HG02763 (cell line): ENCODE measurements at regions not wholly inside any gene's neighbourhood (a gene's known extent, or its start where the extent isn't known, plus 50 kb on each side); places are given as distances from the start of the nearest gene placed in this dataset.

ENCODE experiments used
- ATAC-seq: cut with Tn5 transposase; IDR thresholded peaks from one replicate; pipeline ENCODE4 v1.9.1; 2021; ENCODE audit warnings: mild to moderate bottlenecking, moderate library complexity; ENCODE audit not compliant: unreplicated experiment

GRCh38 chr3:176798680-176799079, 398.6 kb downstream of the TBL1XR1 start:
- no peak for ATAC-seq

GRCh38 chr3:176796371-176796770, 400.9 kb downstream of the TBL1XR1 start:
- ATAC-seq: no peak

DNA sequence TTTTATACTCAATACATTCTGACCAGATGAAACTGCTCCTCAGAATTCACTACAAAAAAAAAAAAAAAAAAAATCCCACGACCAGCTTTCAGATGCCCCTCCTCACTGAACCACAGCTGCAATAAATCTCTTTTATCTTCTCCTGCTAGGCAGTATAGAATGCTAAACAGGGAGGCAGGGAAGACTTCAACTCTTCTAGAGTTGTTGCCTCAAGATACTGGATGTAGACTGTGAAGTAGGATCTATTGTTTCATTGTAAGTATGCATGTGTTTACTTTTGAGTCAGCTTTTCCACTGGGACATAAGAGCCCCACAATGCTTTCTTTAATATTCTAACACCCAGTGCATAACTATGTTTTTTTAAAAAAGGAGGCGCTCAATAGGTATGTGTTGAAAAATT, 401.4 kb downstream of the TBL1XR1 start:
- ATAC-seq: no peak

DNA sequence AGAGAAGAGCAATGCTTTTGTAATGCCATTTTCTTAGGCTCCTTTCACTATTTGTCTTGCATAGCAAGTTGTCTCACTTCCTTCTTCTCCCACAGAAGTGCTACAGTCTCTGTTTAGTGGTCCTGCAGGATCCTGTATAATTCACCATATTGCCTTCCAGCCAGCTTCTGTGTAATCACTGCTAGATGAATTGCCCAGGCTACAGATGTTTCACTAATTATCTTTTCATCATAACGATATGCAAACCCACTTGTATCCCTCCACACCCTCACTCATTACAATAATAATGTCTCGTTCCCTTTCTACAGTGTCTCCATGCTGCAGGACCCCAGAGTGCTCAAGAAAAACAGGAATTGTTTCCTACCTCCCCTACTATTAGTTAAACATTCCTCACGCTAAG, 402.9 kb downstream of the TBL1XR1 start:
- no peak for ATAC-seq

- ATAC-seq: no peak
Measured at GRCh38 chr3:176789947-176790346, 407.3 kb downstream of the TBL1XR1 start.

DNA sequence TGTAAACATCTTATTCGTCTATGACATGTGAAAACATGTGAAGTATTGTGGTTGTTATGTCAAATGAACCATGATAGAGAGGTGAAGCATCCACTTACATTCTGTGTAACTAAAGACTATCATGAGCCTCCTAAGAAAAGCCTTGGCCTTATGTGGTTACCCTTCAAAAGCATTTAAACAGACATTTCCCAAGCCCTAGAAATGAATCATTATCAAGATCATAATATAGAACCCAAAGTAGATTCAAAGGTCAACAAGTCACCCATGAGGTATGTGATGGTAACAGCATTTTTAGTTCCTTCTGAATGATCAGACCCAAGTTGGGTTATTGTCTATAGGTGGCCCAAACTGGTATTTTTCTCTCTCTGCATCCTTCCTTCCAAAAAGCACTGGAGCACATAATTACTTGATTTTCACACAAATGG, 408.0 kb downstream of the TBL1XR1 start:
- ATAC-seq: no peak

GRCh38 chr3:176787506-176787905, 409.8 kb downstream of the TBL1XR1 start:
- no peak for ATAC-seq

DNA sequence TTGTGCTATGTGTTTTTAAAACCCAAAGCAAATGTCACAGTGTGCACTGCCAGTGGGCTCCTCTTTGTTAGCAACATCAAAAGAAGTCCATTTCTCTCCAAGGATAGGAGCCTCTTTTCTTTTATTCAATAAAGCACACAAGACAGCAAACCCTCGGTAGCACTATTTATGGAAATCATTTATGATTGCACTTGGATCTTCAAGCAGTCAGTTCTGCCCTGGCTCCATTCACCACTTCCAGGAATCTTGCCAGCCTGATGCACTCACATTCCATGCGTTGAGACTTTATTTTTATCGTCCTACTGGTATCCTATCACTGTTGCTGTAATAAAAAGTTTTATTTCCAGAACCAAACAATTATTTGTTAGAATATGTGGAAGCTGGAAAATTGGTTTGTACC, 412.1 kb downstream of the TBL1XR1 start:
- ATAC-seq: no peak

- ATAC-seq: no peak
Measured at GRCh38 chr3:176780766-176781165, 416.5 kb downstream of the TBL1XR1 start.

DNA sequence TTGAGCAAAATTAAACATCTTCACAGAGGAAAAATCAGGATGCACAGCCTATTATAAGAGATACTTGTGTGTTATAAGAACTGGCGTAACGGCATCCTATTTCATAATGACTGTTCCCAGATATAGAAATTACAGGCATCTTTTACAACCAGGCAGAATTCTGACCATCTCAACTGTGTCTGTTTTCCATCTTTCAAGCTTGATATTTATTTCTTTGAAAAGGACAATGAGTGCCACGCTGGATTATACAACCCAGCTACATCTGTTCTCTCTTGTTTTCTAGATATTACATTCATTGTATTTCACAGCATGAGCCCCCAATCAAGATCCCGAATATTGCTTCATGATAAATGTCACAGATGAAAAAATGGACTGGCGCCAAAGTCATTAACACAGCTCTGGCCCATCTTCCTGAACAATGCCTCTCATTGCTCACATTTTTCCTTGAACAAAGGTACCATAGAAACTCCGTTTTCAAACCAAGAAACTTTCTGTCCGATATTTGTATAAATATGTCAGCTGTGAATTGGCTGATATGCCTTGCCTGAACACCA, 420.6 kb downstream of the TBL1XR1 start:
- ATAC-seq: no peak

- ATAC-seq: no peak
Measured at GRCh38 chr3:176769547-176770190, 427.6 kb downstream of the TBL1XR1 start.

DNA sequence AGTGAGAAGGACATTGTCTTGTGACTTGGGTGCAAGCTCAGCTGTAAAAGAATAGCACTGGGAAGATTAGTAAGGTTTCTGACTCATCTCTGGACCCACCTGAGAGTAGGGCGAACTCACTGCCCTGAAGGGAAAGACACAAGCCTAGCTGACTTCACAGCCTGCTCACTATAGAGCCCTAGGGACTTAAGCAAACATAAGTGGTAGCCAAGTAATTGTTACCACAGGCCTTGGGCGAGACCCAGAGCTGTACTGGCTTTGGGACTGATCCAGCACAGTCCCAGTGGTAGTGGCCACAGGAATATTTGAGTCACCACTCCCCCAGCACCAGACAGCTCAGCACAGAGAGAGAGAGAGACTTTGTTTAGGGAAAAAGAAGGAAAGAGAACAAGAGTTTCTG, 429.9 kb downstream of the TBL1XR1 start:
- ATAC-seq: no peak

GRCh38 chr3:176766862-176767261, 430.4 kb downstream of the TBL1XR1 start:
- ATAC-seq: no peak

GRCh38 chr3:176765382-176765900, 431.8 kb downstream of the TBL1XR1 start:
- no peak for ATAC-seq

DNA sequence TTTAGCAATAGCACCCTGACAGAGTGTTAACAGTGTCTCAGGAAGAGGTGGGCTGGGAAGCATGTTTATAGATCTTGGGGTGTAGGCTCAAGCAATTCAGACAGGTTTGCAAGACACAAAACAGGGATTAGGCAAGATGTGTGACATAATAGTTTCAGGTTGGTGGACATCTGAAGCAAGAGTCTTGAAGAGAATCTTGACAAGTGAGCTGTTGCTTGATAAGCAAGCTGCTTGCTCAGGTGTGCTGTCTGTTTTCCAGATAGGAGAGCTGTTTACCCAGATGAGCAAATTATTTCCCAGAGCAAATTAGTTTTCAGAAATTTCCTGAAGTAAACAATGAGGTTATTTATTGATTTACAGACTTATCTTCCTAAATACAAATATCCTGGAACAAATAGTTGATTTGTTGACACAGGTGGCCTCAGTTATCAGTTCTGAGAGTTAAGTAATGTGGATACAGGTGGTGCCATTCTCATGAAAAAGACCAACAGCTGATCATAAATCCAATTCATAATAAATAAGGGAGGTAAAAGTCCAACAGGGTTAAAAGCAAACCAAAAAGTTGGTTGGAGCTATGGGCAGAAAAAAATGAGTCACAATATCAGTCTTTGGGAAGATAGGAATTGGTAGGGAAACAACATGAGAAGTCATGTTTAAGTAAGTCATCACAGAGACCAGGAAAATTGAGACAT, 437.3 kb downstream of the TBL1XR1 start:
- ATAC-seq: no peak

- no peak for ATAC-seq
Measured at GRCh38 chr3:176757429-176757828, 439.9 kb downstream of the TBL1XR1 start.

DNA sequence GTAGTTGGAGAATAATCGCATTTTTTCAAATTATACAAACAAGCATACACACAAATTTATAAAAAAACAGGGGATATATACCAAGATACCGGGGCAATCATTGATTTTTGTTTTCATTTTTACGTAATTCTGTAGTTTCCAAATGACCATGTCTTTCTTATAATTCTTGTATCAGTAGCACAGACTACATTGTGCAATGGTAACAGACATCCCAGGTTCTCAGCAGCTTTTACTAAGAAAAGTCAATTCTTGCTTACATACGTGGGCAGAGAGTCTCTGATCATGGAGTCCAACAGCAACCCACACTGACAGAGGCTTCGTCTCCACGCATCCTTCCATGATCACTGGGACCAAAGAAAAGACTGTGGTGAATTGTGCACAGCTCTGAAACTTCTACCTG, 441.3 kb downstream of the TBL1XR1 start:
- no peak for ATAC-seq

GRCh38 chr3:176755552-176755951, 441.7 kb downstream of the TBL1XR1 start:
- peak; percentile 40 for ATAC-seq

DNA sequence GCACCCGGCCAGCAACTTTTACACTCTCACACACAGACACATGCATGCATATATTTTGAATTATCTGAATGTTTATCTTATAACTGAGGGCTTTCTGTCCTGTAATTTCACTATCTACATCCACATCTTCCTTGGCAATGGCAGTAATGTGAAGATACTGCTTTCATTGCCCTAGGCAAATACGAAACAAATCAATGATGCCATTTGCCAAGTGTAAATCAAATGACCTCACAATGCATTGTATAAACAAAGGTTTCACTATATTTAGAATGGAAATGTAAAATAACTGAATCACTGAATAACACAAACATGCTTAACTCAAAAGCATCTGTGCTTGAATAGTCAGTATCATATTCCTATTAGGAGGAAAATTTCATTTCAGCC, 455.6 kb downstream of the TBL1XR1 start:
- ATAC-seq: no peak

- no peak for ATAC-seq
Measured at GRCh38 chr3:176740906-176741663, 456.2 kb downstream of the TBL1XR1 start.

GRCh38 chr3:176739159-176739558, 458.1 kb downstream of the TBL1XR1 start:
- no peak for ATAC-seq
